PFSK-1 (cell line): ENCODE measurements at regions not wholly inside any gene's neighbourhood (a gene's known extent, or its start where the extent isn't known, plus 50 kb on each side); places are given as distances from the start of the nearest gene placed in this dataset.

Experiments
- FOXP2 ChIP-seq: optimal IDR thresholded peaks from 2 replicates; pipeline ENCODE3; 2011; ENCODE audit warnings: borderline replicate concordance, control low read depth, inconsistent platforms; ENCODE audit not compliant: insufficient read depth; ENCODE audit errors: extremely low read length, extremely low read depth
- POLR2AphosphoS5 ChIP-seq: IDR thresholded peaks from 2 replicates; pipeline ENCODE4 v1.6.1; 2012; ENCODE audit warnings: low read depth, mild to moderate bottlenecking, control low read depth, low read length, moderate library complexity
- SIN3A ChIP-seq: IDR thresholded peaks from 2 replicates; pipeline ENCODE4 v1.6.1; 2012; ENCODE audit warnings: mild to moderate bottlenecking, low read length, moderate library complexity, borderline replicate concordance; ENCODE audit not compliant: insufficient read depth
- TAF1 ChIP-seq: IDR thresholded peaks from 2 replicates; pipeline ENCODE4 v1.6.1; 2012; ENCODE audit warnings: low read length, control low read depth, borderline replicate concordance; ENCODE audit not compliant: insufficient read depth
- TF ChIP-seq, protein P1 (sequence below), 2 experiments: IDR thresholded peaks; 2 replicates each; pipeline versions ENCODE4 v1.6.1 to v1.8.0; 2011 to 2012; ENCODE audit warnings: low read depth in 2 of 2, low read length in 2 of 2, control low read depth in 1 of 2, inconsistent platforms in 1 of 2, mild to moderate bottlenecking in 1 of 2, moderate library complexity in 1 of 2; ENCODE audit not compliant: insufficient read depth in 1 of 2

DNA sequence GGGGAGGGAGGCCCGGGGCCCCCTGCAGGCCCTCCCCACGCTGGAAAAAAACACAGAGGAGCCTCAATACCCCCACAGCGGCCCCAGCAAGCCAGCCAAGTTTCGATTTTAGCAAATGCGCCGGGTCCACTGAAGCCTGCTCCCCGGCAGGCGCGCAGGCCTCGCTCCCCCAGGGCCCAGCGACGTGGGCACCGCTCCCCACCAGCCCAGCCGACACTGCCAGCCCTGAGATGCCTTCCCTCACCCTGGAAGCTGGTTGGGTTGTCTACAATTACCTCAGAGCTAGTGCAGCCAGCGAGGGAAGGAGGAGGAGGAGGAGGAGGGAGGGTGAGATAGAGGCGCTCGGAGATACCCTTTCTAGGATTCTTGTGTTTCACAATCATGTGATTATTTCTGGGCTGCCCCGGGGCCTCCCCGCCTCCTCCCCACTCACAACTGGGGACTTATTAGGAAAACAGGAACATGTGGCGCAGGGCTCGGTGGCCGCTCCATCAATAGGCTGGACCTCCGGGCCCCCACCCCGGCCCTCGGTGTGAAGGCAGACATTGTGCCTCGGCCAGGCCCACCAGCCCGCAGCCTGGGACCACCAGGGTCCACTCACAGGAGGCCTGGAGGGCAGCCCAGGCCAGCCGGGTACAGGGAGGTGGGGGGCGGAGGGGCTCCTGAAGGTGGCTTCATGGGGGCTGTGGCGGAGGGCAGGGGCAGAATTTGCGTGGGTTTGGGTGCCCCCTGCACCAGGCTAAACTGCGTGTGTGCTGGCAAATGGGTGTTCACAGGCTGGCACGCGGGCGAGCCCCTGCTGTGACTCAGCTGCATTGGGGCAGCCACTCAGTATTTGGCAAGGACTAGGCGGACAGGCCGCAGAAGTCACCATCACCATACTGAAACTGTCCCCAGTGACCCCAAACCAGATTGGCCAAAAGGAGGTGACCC, 109.9 kb downstream of the NCOR2 start:
- TF ChIP-seq POLR2AphosphoS5 (no peak), TAF1 (no peak), FOXP2 (no peak), SIN3A (no peak)
- TF ChIP-seq, protein P1, sequence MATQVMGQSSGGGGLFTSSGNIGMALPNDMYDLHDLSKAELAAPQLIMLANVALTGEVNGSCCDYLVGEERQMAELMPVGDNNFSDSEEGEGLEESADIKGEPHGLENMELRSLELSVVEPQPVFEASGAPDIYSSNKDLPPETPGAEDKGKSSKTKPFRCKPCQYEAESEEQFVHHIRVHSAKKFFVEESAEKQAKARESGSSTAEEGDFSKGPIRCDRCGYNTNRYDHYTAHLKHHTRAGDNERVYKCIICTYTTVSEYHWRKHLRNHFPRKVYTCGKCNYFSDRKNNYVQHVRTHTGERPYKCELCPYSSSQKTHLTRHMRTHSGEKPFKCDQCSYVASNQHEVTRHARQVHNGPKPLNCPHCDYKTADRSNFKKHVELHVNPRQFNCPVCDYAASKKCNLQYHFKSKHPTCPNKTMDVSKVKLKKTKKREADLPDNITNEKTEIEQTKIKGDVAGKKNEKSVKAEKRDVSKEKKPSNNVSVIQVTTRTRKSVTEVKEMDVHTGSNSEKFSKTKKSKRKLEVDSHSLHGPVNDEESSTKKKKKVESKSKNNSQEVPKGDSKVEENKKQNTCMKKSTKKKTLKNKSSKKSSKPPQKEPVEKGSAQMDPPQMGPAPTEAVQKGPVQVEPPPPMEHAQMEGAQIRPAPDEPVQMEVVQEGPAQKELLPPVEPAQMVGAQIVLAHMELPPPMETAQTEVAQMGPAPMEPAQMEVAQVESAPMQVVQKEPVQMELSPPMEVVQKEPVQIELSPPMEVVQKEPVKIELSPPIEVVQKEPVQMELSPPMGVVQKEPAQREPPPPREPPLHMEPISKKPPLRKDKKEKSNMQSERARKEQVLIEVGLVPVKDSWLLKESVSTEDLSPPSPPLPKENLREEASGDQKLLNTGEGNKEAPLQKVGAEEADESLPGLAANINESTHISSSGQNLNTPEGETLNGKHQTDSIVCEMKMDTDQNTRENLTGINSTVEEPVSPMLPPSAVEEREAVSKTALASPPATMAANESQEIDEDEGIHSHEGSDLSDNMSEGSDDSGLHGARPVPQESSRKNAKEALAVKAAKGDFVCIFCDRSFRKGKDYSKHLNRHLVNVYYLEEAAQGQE (IDR thresholded peaks at IDR 0.05; ENCODE audit: insufficient read depth in 1 of 2, low read depth in 2 of 2, low read length in 2 of 2) = no peak

DNA sequence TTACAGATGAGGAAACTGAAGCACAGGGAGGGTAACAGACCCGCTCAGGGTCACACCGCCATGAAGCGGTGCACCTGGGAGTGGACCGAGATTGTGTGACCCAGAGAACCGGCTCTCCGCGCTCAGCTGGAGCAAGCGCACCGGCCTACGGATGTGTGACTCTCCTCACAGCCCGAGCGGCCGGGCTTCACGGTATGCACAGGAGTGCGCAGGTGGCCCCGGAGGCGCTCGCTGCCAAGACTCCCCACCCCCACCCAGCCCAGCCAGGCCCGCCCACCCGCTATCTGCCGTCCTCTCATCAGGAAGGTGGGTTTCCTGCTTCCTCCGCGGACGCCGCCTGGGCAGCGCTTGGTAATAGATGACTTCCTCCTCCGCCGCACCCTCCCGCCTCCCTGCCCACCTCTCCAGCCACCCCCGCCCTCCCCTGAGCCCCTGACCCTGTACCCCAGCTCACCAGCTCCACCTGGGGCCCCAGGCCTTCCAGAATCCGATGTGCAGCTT, 110.7 kb downstream of the NCOR2 start:
- TF ChIP-seq POLR2AphosphoS5 (no peak), FOXP2 (no peak), SIN3A (no peak), TAF1 (no peak)
- TF ChIP-seq, protein P1 (IDR thresholded peaks at IDR 0.05; ENCODE audit: insufficient read depth in 1 of 2, low read depth in 2 of 2, low read length in 2 of 2) = no peak

DNA sequence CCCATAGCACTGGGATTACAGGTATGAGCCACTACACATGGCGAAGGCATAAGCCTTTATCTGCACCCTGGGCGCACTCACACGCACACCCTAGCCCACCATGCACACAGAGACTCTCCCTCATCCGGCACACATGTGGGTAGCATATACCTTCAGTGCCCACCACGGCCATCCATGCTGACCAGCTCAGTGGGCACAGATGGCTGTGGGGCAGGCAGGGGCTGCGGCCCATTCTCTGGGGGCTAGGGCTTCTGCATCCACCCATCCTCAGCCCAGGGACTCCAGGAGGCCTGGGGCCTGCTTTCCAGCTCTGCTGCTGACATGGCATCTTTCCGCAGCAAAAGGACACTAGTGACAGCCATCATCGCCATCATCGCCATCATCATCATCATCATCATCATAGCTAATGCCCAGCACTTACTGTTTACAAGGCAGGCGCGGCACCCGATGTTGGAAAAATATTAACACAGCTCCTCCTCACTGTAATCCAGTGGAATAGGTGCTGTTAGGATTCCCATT, 111.2 kb downstream of the NCOR2 start:
- TF ChIP-seq FOXP2 = no peak
- TF ChIP-seq TAF1 = no peak
- no peak for TF ChIP-seq SIN3A
- TF ChIP-seq, protein P1 (IDR thresholded peaks at IDR 0.05; ENCODE audit: insufficient read depth in 1 of 2, low read depth in 2 of 2, low read length in 2 of 2) = no peak
- no peak for TF ChIP-seq POLR2AphosphoS5

DNA sequence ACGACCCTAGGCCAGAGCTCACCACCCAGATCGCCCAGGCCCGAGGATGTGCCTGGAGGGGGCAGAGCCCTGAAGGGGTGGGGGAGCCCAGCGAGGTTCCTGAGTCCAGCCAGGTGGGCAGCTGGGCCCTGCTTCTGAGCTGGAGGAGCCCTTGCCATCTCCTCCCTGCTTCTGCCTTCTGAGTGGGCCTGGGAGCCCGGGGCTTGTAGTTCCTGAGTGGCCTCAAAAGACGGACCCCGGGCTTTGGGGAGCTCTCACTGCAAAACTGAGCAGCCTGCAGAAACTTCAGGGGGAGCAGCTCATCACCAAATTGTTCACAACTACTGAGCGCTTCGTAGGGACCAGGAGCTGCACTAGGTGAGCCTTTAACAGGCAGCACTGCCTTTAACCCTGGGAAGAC, 112.1 kb downstream of the NCOR2 start:
- no peak for TF ChIP-seq TAF1
- no peak for TF ChIP-seq POLR2AphosphoS5
- TF ChIP-seq FOXP2 = no peak
- TF ChIP-seq, protein P1 (IDR thresholded peaks at IDR 0.05; ENCODE audit: insufficient read depth in 1 of 2, low read depth in 2 of 2, low read length in 2 of 2) = no peak
- no peak for TF ChIP-seq SIN3A
